Myocyte (in vitro differentiated cells): ENCODE measurements at regions not wholly inside any gene's neighbourhood (a gene's known extent, or its start where the extent isn't known, plus 50 kb on each side); places are given as distances from the start of the nearest gene placed in this dataset.

Experiments
- DNase-seq: peaks from one replicate; pipeline ENCODE4 v3.0.0-alpha.2; 2012; ENCODE audit warnings: low read depth

GRCh38 chr4:38189445-38189844 lies 229.2 kb downstream of the PTTG2 start:
- peak; percentile 47 for DNase-seq

GRCh38 chr4:38190717-38191178 lies 230.6 kb downstream of the PTTG2 start:
- peak; percentile 97 for DNase-seq

- DNase-seq: no peak
These were observed 232.3 kb downstream of the PTTG2 start for GRCh38 chr4:38192516-38192915.

- no peak for DNase-seq
These were observed 233.2 kb downstream of the PTTG2 start for GRCh38 chr4:38193236-38193863.

- no peak for DNase-seq
These were observed 233.9 kb downstream of the PTTG2 start for GRCh38 chr4:38194047-38194602.

GRCh38 chr4:38195486-38195885 lies 235.3 kb downstream of the PTTG2 start:
- no peak for DNase-seq

- no peak for DNase-seq
These were observed 235.7 kb downstream of the PTTG2 start for GRCh38 chr4:38195911-38196310.

GRCh38 chr4:38202242-38202641 lies 242.0 kb downstream of the PTTG2 start:
- DNase-seq: peak; percentile 29

GRCh38 chr4:38203609-38204008 lies 243.4 kb downstream of the PTTG2 start:
- no peak for DNase-seq

GRCh38 chr4:38204339-38205035 lies 244.3 kb downstream of the PTTG2 start:
- no peak for DNase-seq

GRCh38 chr4:38205261-38205660 lies 245.1 kb downstream of the PTTG2 start:
- no peak for DNase-seq

GRCh38 chr4:38207110-38207457 lies 246.9 kb downstream of the PTTG2 start:
- DNase-seq: no peak

- DNase-seq: no peak
These were observed 249.5 kb downstream of the PTTG2 start for GRCh38 chr4:38209654-38210053.

GRCh38 chr4:38210396-38211114 lies 250.4 kb downstream of the PTTG2 start:
- no peak for DNase-seq

GRCh38 chr4:38211885-38212284 lies 251.7 kb downstream of the PTTG2 start:
- DNase-seq: no peak

- DNase-seq: no peak
These were observed 253.0 kb downstream of the PTTG2 start for GRCh38 chr4:38213083-38213805.

GRCh38 chr4:38222892-38223291 lies 262.7 kb downstream of the PTTG2 start:
- DNase-seq: no peak

GRCh38 chr4:38223306-38223705 lies 263.1 kb downstream of the PTTG2 start:
- no peak for DNase-seq

GRCh38 chr4:38223782-38224236 lies 263.6 kb downstream of the PTTG2 start:
- no peak for DNase-seq

- DNase-seq: no peak
These were observed 264.7 kb downstream of the PTTG2 start for GRCh38 chr4:38224850-38225249.

GRCh38 chr4:38226170-38226569 lies 266.0 kb downstream of the PTTG2 start:
- DNase-seq: no peak
